HCT116 (cell line): ENCODE measurements at regions not wholly inside any gene's neighbourhood (a gene's known extent, or its start where the extent isn't known, plus 50 kb on each side); places are given as distances from the start of the nearest gene placed in this dataset.

ENCODE experiments used
- ATAC-seq: fragments of 200-7000 bp; cut with Tn5 transposase; 2 replicates; pipeline ENCODE4 v1.9.1; 2020; ENCODE audit warnings: mild to moderate bottlenecking, moderate library complexity
- BruUV-seq: library from RNA; stranded (reverse); fragments of 400-500 nt; replicated peaks from 2 replicates; lab custom pipeline; 2021; lab: Mats Ljungman, UMichigan
- CTCF ChIA-PET: fragments of 300-600 bp; sonication (Branson Sonifier 250); formaldehyde crosslinking; loops from one replicate; lab custom pipeline; 2021; ENCODE audit warnings: antibody characterized with exemption; lab: Charles Lee
- POLR2A ChIA-PET: fragments of 300-600, 350-600 bp; sonication (Branson Sonifier 250); formaldehyde crosslinking; loops from one replicate; lab custom pipeline; 2021; ENCODE audit warnings: antibody characterized with exemption; lab: Charles Lee
- RAD21 ChIA-PET, 2 experiments: fragments of 300-600 bp; sonication (Branson Sonifier 250); formaldehyde crosslinking; loops; one replicate each; lab custom pipeline; 2023; ENCODE audit warnings: low total read pairs in 2 of 2; ENCODE audit not compliant: uncharacterized antibody in 2 of 2, unreplicated experiment in 2 of 2, low non-redundant PET in 1 of 2; lab: Charles Lee
- DNase-seq: peaks from one replicate; pipeline ENCODE4 v3.0.0-alpha.2; 2010; ENCODE audit warnings: low read depth, low spot score
- H2AFZ ChIP-seq: fragments of 200-600 bp; shearing (Covaris generic), sonication (generic); 2 replicates; pipeline ENCODE4 v1.6.1; 2017; ENCODE audit warnings: low read depth, mixed run types, mixed read lengths, antibody characterized with exemption, low read length; ENCODE audit not compliant: poor library complexity, severe bottlenecking
- H3K27ac ChIP-seq: 2 replicates; pipeline ENCODE4 v1.5.1; 2012; ENCODE audit warnings: low read depth, low read length
- H3K27me3 ChIP-seq: fragments of 200-600 bp; sonication (generic); 2 replicates; pipeline ENCODE4 v1.6.1; 2016; ENCODE audit warnings: mixed run types, low read length, mixed read lengths; ENCODE audit not compliant: insufficient read depth
- H3K36me3 ChIP-seq, 2 experiments: fragments of 200-500 bp in 1 of 2; fragments of 200-600 bp in 1 of 2; sonication (Bioruptor generic) in 1 of 2; sonication (generic) in 1 of 2; 2 replicates each; pipeline versions ENCODE4 v1.5.1 to v1.6.1; 2014 to 2016; ENCODE audit warnings: low read length in 2 of 2, inconsistent platforms in 1 of 2, mixed read lengths in 1 of 2, mixed run types in 1 of 2; ENCODE audit not compliant: insufficient read depth in 2 of 2, control insufficient read depth in 1 of 2
- H3K4me1 ChIP-seq, 2 experiments: fragments of 200-600 bp in 1 of 2; sonication (generic) in 1 of 2; 2 replicates each; pipeline versions ENCODE4 v1.5.1 to v1.6.1; 2012 to 2017; ENCODE audit warnings: low read length in 2 of 2, inconsistent platforms in 1 of 2, mild to moderate bottlenecking in 1 of 2, mixed read lengths in 1 of 2, mixed run types in 1 of 2, moderate library complexity in 1 of 2; ENCODE audit not compliant: insufficient read depth in 2 of 2, control insufficient read depth in 1 of 2
- H3K4me2 ChIP-seq: fragments of 200-600 bp; sonication (generic); 2 replicates; pipeline ENCODE4 v1.6.1; 2017; ENCODE audit warnings: mixed run types, low read length, mixed read lengths
- H3K4me3 ChIP-seq, 2 experiments: fragments of 200-600 bp in 1 of 2; sonication (generic) in 1 of 2; replicated peaks in 1 of 2; 2 replicates each; pipeline ENCODE4 v1.5.1; 2011 to 2016; ENCODE audit warnings: low read length in 2 of 2, control low read depth in 1 of 2, low read depth in 1 of 2, mild to moderate bottlenecking in 1 of 2, mixed read lengths in 1 of 2, mixed run types in 1 of 2
- H3K79me2 ChIP-seq: fragments of 200-600 bp; sonication (generic); 2 replicates; pipeline ENCODE4 v1.6.1; 2017; ENCODE audit warnings: mild to moderate bottlenecking, mixed run types, low read length, moderate library complexity, mixed read lengths; ENCODE audit not compliant: insufficient read depth
- H3K9ac ChIP-seq: fragments of 200-600 bp; sonication (generic); 2 replicates; pipeline ENCODE4 v1.6.1; 2016; ENCODE audit warnings: low read length, mixed read lengths
- H3K9me2 ChIP-seq: fragments of 200-600 bp; sonication (generic), shearing (Covaris generic); 2 replicates; pipeline ENCODE4 v1.6.1; 2017; ENCODE audit warnings: mixed run types, mild to moderate bottlenecking, moderate library complexity; ENCODE audit not compliant: insufficient read depth
- H3K9me3 ChIP-seq, 2 experiments: fragments of 200-500 bp in 1 of 2; fragments of 200-600 bp in 1 of 2; sonication (Bioruptor generic) in 1 of 2; sonication (generic) in 1 of 2; 2 replicates each; pipeline ENCODE4 v1.6.1; 2014 to 2017; ENCODE audit warnings: low read length in 2 of 2, mixed read lengths in 2 of 2, inconsistent platforms in 1 of 2, low read depth in 1 of 2, mild to moderate bottlenecking in 1 of 2, mixed run types in 1 of 2, moderate library complexity in 1 of 2; ENCODE audit not compliant: control insufficient read depth in 1 of 2, insufficient read depth in 1 of 2
- H4K20me1 ChIP-seq: fragments of 200-600 bp; sonication (generic), shearing (Covaris generic); 2 replicates; pipeline ENCODE4 v1.6.1; 2017; ENCODE audit warnings: mixed run types, mild to moderate bottlenecking, moderate library complexity; ENCODE audit not compliant: insufficient read depth
- CEBPB ChIP-seq: IDR thresholded peaks from 2 replicates; pipeline ENCODE4 v1.6.1; 2012; ENCODE audit warnings: low read depth
- EGR1 ChIP-seq: IDR thresholded peaks from 2 replicates; pipeline ENCODE4 v1.6.1; 2012; ENCODE audit warnings: low read depth
- EZH2 ChIP-seq: fragments of 200-600 bp; sonication (generic); IDR thresholded peaks from 2 replicates; pipeline ENCODE4 v1.6.1; 2017; ENCODE audit warnings: antibody characterized with exemption, mixed run types
- EZH2phosphoT487 ChIP-seq: fragments of 200-600 bp; IDR thresholded peaks from 2 replicates; pipeline ENCODE4 v1.6.1; 2018; ENCODE audit warnings: antibody characterized with exemption, borderline replicate concordance
- JUND ChIP-seq: IDR thresholded peaks from 2 replicates; pipeline ENCODE4 v1.6.1; 2012
- POLR2A ChIP-seq: IDR thresholded peaks from 2 replicates; pipeline ENCODE4 v1.7.0; 2011; ENCODE audit warnings: borderline replicate concordance; ENCODE audit not compliant: insufficient read depth, insufficient read length; ENCODE audit errors: extremely low read depth
- POLR2AphosphoS5 ChIP-seq: IDR thresholded peaks from 2 replicates; pipeline ENCODE4 v1.6.1; 2011; ENCODE audit warnings: mild to moderate bottlenecking, low read depth, low read length, moderate library complexity
- RAD21 ChIP-seq: IDR thresholded peaks from 2 replicates; pipeline ENCODE4 v1.6.1; 2012; ENCODE audit warnings: low read depth, mild to moderate bottlenecking
- REST ChIP-seq: IDR thresholded peaks from 2 replicates; pipeline ENCODE4 v1.6.1; 2012; ENCODE audit warnings: low read depth
- SP1 ChIP-seq: IDR thresholded peaks from 2 replicates; pipeline ENCODE4 v1.6.1; 2012; ENCODE audit warnings: low read depth
- SRF ChIP-seq: IDR thresholded peaks from 2 replicates; pipeline ENCODE4 v1.6.1; 2012; ENCODE audit warnings: low read depth
- TCF7L2 ChIP-seq: IDR thresholded peaks from 2 replicates; pipeline ENCODE4 v1.7.0; 2011; ENCODE audit warnings: borderline replicate concordance, inconsistent platforms; ENCODE audit not compliant: insufficient read depth, insufficient read length; ENCODE audit errors: extremely low read depth
- YY1 ChIP-seq: IDR thresholded peaks from 2 replicates; pipeline ENCODE4 v1.6.1; 2011; ENCODE audit warnings: low read length, low read depth, moderate library complexity, mild to moderate bottlenecking; ENCODE audit not compliant: insufficient replicate concordance; ENCODE audit errors: extremely low read depth
- ZBTB33 ChIP-seq: IDR thresholded peaks from 2 replicates; pipeline ENCODE4 v1.6.1; 2011; ENCODE audit warnings: mild to moderate bottlenecking, low read length, moderate library complexity; ENCODE audit not compliant: insufficient replicate concordance; ENCODE audit errors: extremely low read depth
- ZNF274 ChIP-seq: fragments of 200-500 bp; sonication (Bioruptor generic); IDR thresholded peaks from 2 replicates; pipeline ENCODE4 v1.6.1; 2014; ENCODE audit warnings: mild to moderate bottlenecking, low read depth, low read length, inconsistent platforms
- intact Hi-C: fragments of 100-400 bp; cut with micrococcal nuclease; formaldehyde crosslinking; loops from 2 replicates; pipeline ENCODE4 v1.10.0; 2022

GRCh38 chr20:60244373-60245146 is 286.3 kb downstream of the CDH26 start:
- H3K36me3 ChIP-seq, result no peaks in the 10 kb centered on the region
- H4K20me1 ChIP-seq, result no peaks in the 10 kb centered on the region
- CTCF ChIA-PET, result no interaction called here
- no TSS peak for BruUV-seq
- H3K4me1 ChIP-seq, result no peaks in the 10 kb centered on the region; a peak in 1 of 4 replicates
- no peak overlapping the region for H3K4me2 ChIP-seq
- H3K4me3 ChIP-seq, result no peak overlapping the region
- RAD21 ChIA-PET, result no interaction called here
- no peak overlapping the region for H3K9ac ChIP-seq
- DNase-seq (no peak), ATAC-seq (no peak)
- no peaks in the 10 kb centered on the region for H3K27me3 ChIP-seq
- TF ChIP-seq POLR2AphosphoS5, result no peak
- TF ChIP-seq TCF7L2, result no peak
- no peak for TF ChIP-seq YY1
- TF ChIP-seq CEBPB, result no peak
- TF ChIP-seq EGR1, result no peak
- no peak for TF ChIP-seq POLR2A
- no peak for TF ChIP-seq ZBTB33
- TF ChIP-seq REST, result no peak
- no peak for TF ChIP-seq EZH2
- no peak for TF ChIP-seq SP1
- TF ChIP-seq SRF, result no peak
- no peak for TF ChIP-seq RAD21
- no peak for TF ChIP-seq JUND
- no peak for TF ChIP-seq ZNF274
- no peak for TF ChIP-seq EZH2phosphoT487
- H3K9me2 ChIP-seq, result no peaks in the 10 kb centered on the region
- no peak overlapping the region for H3K27ac ChIP-seq
- no peaks in the 10 kb centered on the region for H3K79me2 ChIP-seq
- no peaks in the 10 kb centered on the region for H3K9me3 ChIP-seq
- no peak overlapping the region for H2AFZ ChIP-seq
- POLR2A ChIA-PET, result no interaction called here
- intact Hi-C loops, result no loop called here
